ENCODE measurements at regions not wholly inside any gene's neighbourhood (a gene's known extent, or its start where the extent isn't known, plus 50 kb on each side); places are given as distances from the start of the nearest gene placed in this dataset.

- Histone ChIP-seq H3K9me3 (ENCODE audit: control insufficient read depth, insufficient read depth, low read length) (no peaks in the 10 kb centered on the region), H3K4me3 (ENCODE audit: low read length) (no peak overlapping the region)
- TF ChIP-seq CTCF (IDR thresholded peaks at IDR 0.05; ENCODE audit: low read depth, low read length, poor library complexity, severe bottlenecking) (no peak), EZH2phosphoT487 (IDR thresholded peaks at IDR 0.05; ENCODE audit: borderline replicate concordance, low read length) (no peak)
These were observed 610.0 kb upstream of the CADM1 start for GRCh38 chr11:116114198-116114651.

DNA sequence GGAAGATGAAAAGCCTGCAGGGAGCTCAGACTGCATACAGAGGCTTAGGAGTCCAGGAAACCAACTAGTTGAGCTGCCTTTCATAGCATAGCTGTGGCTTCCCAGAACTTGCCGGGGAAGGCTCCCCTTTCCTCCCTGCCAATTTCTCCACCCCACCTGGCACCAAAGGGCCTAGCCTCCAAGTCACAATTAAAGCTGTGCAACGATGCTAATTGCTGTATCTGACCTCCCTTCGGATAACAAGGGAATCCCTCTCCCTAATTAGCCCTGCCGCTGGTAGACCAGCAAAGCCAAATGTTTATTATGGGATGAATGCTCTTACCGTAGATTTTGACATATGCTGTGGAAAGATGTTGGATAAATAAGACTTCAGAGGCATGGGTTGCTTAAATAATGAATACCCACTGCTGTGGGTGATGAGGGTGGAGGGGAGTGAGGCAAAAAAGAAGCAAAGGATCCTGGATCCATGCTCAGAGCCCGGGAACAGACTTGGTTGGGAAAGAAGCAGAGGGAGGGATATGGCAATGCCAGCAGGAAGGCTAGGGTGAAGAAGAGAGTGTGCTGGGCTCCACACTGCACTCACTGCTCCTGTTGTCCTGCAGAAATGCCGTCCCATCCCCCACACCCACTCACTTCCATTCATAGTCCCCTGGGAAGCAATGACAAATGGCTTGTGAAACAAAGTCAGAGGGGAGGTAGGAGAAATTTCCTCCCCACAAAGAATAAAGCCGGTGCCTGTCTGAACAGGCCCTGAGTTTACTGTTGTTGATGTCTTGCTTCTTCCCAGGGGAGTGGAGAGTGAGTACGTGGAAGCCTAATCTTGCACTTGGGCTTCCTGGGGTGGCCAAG, 608.1 kb upstream of the CADM1 start:
- Histone ChIP-seq H3F3A (ENCODE audit: control insufficient read depth, insufficient read depth) (no peaks in the 10 kb centered on the region), H3K9me2 (replicated peaks; ENCODE audit: control insufficient read depth, low read length) (no peaks in the 10 kb centered on the region), H3K9me3 (ENCODE audit: control insufficient read depth, insufficient read depth, low read length) (no peaks in the 10 kb centered on the region), H3K79me2 (ENCODE audit: control insufficient read depth, low read length) (no peaks in the 10 kb centered on the region), H3K4me3 (ENCODE audit: low read length) (no peak overlapping the region), H3K27ac (ENCODE audit: low read depth, low read length) (no peak overlapping the region), H3K4me2 (ENCODE audit: low read length) (no peak overlapping the region), H4K20me1 (ENCODE audit: control insufficient read depth, insufficient read depth, low read depth, low read length) (no peaks in the 10 kb centered on the region), H3K4me1 (ENCODE audit: control insufficient read depth, low read length) (no peaks in the 10 kb centered on the region), H3K27me3 (ENCODE audit: control insufficient read depth, low read length) (no peaks in the 10 kb centered on the region), H3K36me3 (ENCODE audit: control insufficient read depth, low read length) (no peaks in the 10 kb centered on the region)
- TF ChIP-seq EZH2phosphoT487 (IDR thresholded peaks at IDR 0.05; ENCODE audit: borderline replicate concordance, low read length) (no peak), CTCF (IDR thresholded peaks at IDR 0.05; ENCODE audit: low read depth, low read length, poor library complexity, severe bottlenecking) (no peak)

More at GRCh38 chr11:116114198-116114651, 610.0 kb upstream of the CADM1 start:
- H3K27ac ChIP-seq (ENCODE audit: low read depth, low read length): no peak overlapping the region
- H3F3A ChIP-seq (ENCODE audit: control insufficient read depth, insufficient read depth): no peaks in the 10 kb centered on the region
- no peaks in the 10 kb centered on the region for H3K36me3 ChIP-seq (ENCODE audit: control insufficient read depth, low read length)
- no peak overlapping the region for H3K4me2 ChIP-seq (ENCODE audit: low read length)
- no peaks in the 10 kb centered on the region for H3K4me1 ChIP-seq (ENCODE audit: control insufficient read depth, low read length)
- H3K9me2 ChIP-seq (replicated peaks; ENCODE audit: control insufficient read depth, low read length): no peaks in the 10 kb centered on the region
- no peaks in the 10 kb centered on the region for H3K27me3 ChIP-seq (ENCODE audit: control insufficient read depth, low read length)
- H3K79me2 ChIP-seq (ENCODE audit: control insufficient read depth, low read length): no peaks in the 10 kb centered on the region
- no peaks in the 10 kb centered on the region for H4K20me1 ChIP-seq (ENCODE audit: control insufficient read depth, insufficient read depth, low read depth, low read length)

- no peaks in the 10 kb centered on the region for H3K4me1 ChIP-seq (ENCODE audit: control insufficient read depth, low read length)
- no peak for TF ChIP-seq CTCF (IDR thresholded peaks at IDR 0.05; ENCODE audit: low read depth, low read length, poor library complexity, severe bottlenecking)
- TF ChIP-seq EZH2phosphoT487 (IDR thresholded peaks at IDR 0.05; ENCODE audit: borderline replicate concordance, low read length): no peak
- no peaks in the 10 kb centered on the region for H3K9me2 ChIP-seq (replicated peaks; ENCODE audit: control insufficient read depth, low read length)
- no peaks in the 10 kb centered on the region for H3K27me3 ChIP-seq (ENCODE audit: control insufficient read depth, low read length)
- H3K9me3 ChIP-seq (ENCODE audit: control insufficient read depth, insufficient read depth, low read length): no peaks in the 10 kb centered on the region
- H3K36me3 ChIP-seq (ENCODE audit: control insufficient read depth, low read length): no peaks in the 10 kb centered on the region
- H3K4me3 ChIP-seq (ENCODE audit: low read length): no peak overlapping the region
- no peaks in the 10 kb centered on the region for H3K79me2 ChIP-seq (ENCODE audit: control insufficient read depth, low read length)
- H3K27ac ChIP-seq (ENCODE audit: low read depth, low read length): no peak overlapping the region
- no peaks in the 10 kb centered on the region for H4K20me1 ChIP-seq (ENCODE audit: control insufficient read depth, insufficient read depth, low read depth, low read length)
- H3F3A ChIP-seq (ENCODE audit: control insufficient read depth, insufficient read depth): no peaks in the 10 kb centered on the region
- H3K4me2 ChIP-seq (ENCODE audit: low read length): no peak overlapping the region
These were observed 607.3 kb upstream of the CADM1 start for GRCh38 chr11:116111546-116111945.

Measured in DOHH2 (cell line).